ENCODE measurements at regions not wholly inside any gene's neighbourhood (a gene's known extent, or its start where the extent isn't known, plus 50 kb on each side); places are given as distances from the start of the nearest gene placed in this dataset.

DNA sequence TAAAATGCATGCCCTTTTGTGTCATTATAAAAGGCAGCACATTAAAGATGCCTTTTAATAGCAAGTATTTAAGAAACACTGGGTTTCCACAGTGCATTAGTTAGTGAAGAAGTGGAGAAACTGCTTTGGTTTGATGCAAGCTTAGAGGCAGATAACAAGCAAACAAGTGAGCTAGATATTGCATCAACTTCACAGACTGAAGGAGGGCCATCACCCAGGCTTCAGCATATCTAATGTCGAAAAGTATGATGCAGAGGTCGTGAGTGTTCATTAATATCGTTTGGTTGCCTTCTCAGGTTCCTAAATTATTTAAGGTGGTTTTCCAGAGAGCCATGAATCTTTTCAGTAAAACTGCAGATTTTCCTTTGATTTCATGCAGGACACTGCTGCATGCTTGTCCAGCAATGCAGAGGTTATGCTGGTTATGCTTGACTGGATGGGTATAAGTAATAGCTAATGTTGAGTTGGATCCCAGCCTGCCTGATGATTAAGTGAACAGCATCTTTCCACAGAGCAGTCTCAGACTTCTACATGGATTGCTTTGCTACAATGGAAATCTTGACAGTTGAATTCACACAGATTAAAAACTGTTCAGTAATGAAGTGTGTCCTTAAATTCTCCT lies 69.7 kb upstream of the IPO9 start:
- Histone ChIP-seq H3K27ac (ENCODE audit: low read depth, low read length) (no peak overlapping the region), H3K4me2 (ENCODE audit: low read length) (no peak overlapping the region), H3K79me2 (ENCODE audit: insufficient read depth, low read length) (no peaks in the 10 kb centered on the region), H3K9ac (ENCODE audit: low read length) (no peak overlapping the region), H3K9me2 (ENCODE audit: insufficient read depth) (no peaks in the 10 kb centered on the region), H3K4me3 (replicated peaks in 1 of 2; ENCODE audit: low read depth in 1 of 2, low read length in 2 of 2) (no peak overlapping the region), H4K20me1 (ENCODE audit: insufficient read depth) (no peaks in the 10 kb centered on the region), H3K9me3 (ENCODE audit: control insufficient read depth in 1 of 2, insufficient read depth in 1 of 2, low read depth in 1 of 2, low read length in 2 of 2) (no peaks in the 10 kb centered on the region), H3K27me3 (ENCODE audit: insufficient read depth, low read length) (no peaks in the 10 kb centered on the region), H3K36me3 (ENCODE audit: control insufficient read depth in 1 of 2, insufficient read depth in 2 of 2, low read length in 2 of 2) (no peaks in the 10 kb centered on the region), H3K4me1 (ENCODE audit: control insufficient read depth in 1 of 2, insufficient read depth in 2 of 2, low read length in 2 of 2) (peaks cover 0 to 8% of the 10 kb centered on the region in 2 experiments; a peak in 1 of 4 replicates), H2AFZ (ENCODE audit: low read depth, low read length, poor library complexity, severe bottlenecking) (no peak overlapping the region)
- DNase-seq (ENCODE audit: low read depth, low spot score): no peak
- CTCF ChIA-PET: no interaction called here
- RAD21 ChIA-PET (ENCODE audit: low non-redundant PET in 1 of 2, low total read pairs in 2 of 2, uncharacterized antibody in 2 of 2, unreplicated experiment in 2 of 2): no interaction called here
- intact Hi-C loops (cut with micrococcal nuclease): no loop called here
- no peak for ATAC-seq
- TF ChIP-seq RAD21 (IDR thresholded peaks at IDR 0.05; ENCODE audit: low read depth): no peak
- TF ChIP-seq, protein P1, sequence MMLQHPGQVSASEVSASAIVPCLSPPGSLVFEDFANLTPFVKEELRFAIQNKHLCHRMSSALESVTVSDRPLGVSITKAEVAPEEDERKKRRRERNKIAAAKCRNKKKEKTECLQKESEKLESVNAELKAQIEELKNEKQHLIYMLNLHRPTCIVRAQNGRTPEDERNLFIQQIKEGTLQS (IDR thresholded peaks at IDR 0.05): no peak
- TF ChIP-seq SRF (IDR thresholded peaks at IDR 0.05; ENCODE audit: low read depth): no peak
- no peak for TF ChIP-seq YY1 (IDR thresholded peaks at IDR 0.05; ENCODE audit: extremely low read depth, insufficient replicate concordance, low read depth, low read length)
- no peak for TF ChIP-seq EGR1 (IDR thresholded peaks at IDR 0.05; ENCODE audit: low read depth)
- no peak for TF ChIP-seq TCF7L2 (IDR thresholded peaks at IDR 0.05; ENCODE audit: borderline replicate concordance, extremely low read depth, insufficient read depth, insufficient read length)
- TF ChIP-seq CEBPB (IDR thresholded peaks at IDR 0.05; ENCODE audit: low read depth): no peak
- no peak for TF ChIP-seq SP1 (IDR thresholded peaks at IDR 0.05; ENCODE audit: low read depth)
- POLR2A ChIA-PET: no interaction called here
- no TSS peak for BruUV-seq (replicated peaks)

DNA sequence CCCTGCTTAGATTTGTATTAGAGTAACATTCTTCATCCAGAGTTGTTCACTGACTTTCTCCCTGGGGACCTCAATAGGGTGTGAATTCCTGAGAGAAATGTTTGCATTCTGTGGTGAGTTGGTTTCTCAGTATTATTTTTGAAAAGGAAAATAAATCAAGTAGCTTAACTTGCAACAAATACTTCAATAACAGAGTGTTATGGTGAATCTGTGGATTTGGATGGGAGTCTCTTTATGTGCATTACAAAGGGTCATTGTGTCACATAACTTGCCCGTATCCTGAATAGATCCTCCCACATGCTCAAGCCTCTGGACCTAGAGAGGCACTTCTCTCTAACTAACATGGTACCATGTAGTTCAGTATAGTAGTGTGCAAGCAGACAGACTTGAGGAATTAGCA lies 68.4 kb upstream of the IPO9 start:
- no peak overlapping the region for H2AFZ ChIP-seq (ENCODE audit: low read depth, low read length, poor library complexity, severe bottlenecking)
- no peak overlapping the region for H3K4me3 ChIP-seq (replicated peaks in 1 of 2; ENCODE audit: low read depth in 1 of 2, low read length in 2 of 2)
- H3K36me3 ChIP-seq (ENCODE audit: control insufficient read depth in 1 of 2, insufficient read depth in 2 of 2, low read length in 2 of 2): no peaks in the 10 kb centered on the region
- POLR2A ChIA-PET: interaction anchor here (0.7 kb wide), 1 partner anchor 21 kb away, joined by 3 read pairs; no protein-coding TSS in a partner anchor
- RAD21 ChIA-PET (ENCODE audit: low non-redundant PET in 1 of 2, low total read pairs in 2 of 2, uncharacterized antibody in 2 of 2, unreplicated experiment in 2 of 2): no interaction called here
- no peak overlapping the region for H3K27ac ChIP-seq (ENCODE audit: low read depth, low read length)
- no peaks in the 10 kb centered on the region for H3K9me3 ChIP-seq (ENCODE audit: control insufficient read depth in 1 of 2, insufficient read depth in 1 of 2, low read depth in 1 of 2, low read length in 2 of 2)
- no peak for DNase-seq (ENCODE audit: low read depth, low spot score)
- H3K9ac ChIP-seq (ENCODE audit: low read length): no peak overlapping the region
- ATAC-seq: no peak
- no TSS peak for BruUV-seq (replicated peaks)
- H3K27me3 ChIP-seq (ENCODE audit: insufficient read depth, low read length): no peaks in the 10 kb centered on the region
- H3K79me2 ChIP-seq (ENCODE audit: insufficient read depth, low read length): no peaks in the 10 kb centered on the region
- H4K20me1 ChIP-seq (ENCODE audit: insufficient read depth): no peaks in the 10 kb centered on the region
- no peak overlapping the region for H3K4me2 ChIP-seq (ENCODE audit: low read length)
- no peaks in the 10 kb centered on the region for H3K9me2 ChIP-seq (ENCODE audit: insufficient read depth)
- peaks cover 0 to 8% of the 10 kb centered on the region in 2 experiments; a peak in 1 of 4 replicates for H3K4me1 ChIP-seq (ENCODE audit: control insufficient read depth in 1 of 2, insufficient read depth in 2 of 2, low read length in 2 of 2)
- CTCF ChIA-PET: no interaction called here
- intact Hi-C loops (cut with micrococcal nuclease): no loop called here
- TF ChIP-seq CBX3 (IDR thresholded peaks at IDR 0.05; ENCODE audit: low read depth) (no peak), ZNF274 (IDR thresholded peaks at IDR 0.05; ENCODE audit: low read depth, low read length) (no peak), ZFX (IDR thresholded peaks at IDR 0.05) (no peak), YY1 (IDR thresholded peaks at IDR 0.05; ENCODE audit: extremely low read depth, insufficient replicate concordance, low read depth, low read length) (no peak), RAD21 (IDR thresholded peaks at IDR 0.05; ENCODE audit: low read depth) (no peak), SRF (IDR thresholded peaks at IDR 0.05; ENCODE audit: low read depth) (no peak), EZH2phosphoT487 (IDR thresholded peaks at IDR 0.05; ENCODE audit: borderline replicate concordance) (no peak)
- TF ChIP-seq, protein P2, sequence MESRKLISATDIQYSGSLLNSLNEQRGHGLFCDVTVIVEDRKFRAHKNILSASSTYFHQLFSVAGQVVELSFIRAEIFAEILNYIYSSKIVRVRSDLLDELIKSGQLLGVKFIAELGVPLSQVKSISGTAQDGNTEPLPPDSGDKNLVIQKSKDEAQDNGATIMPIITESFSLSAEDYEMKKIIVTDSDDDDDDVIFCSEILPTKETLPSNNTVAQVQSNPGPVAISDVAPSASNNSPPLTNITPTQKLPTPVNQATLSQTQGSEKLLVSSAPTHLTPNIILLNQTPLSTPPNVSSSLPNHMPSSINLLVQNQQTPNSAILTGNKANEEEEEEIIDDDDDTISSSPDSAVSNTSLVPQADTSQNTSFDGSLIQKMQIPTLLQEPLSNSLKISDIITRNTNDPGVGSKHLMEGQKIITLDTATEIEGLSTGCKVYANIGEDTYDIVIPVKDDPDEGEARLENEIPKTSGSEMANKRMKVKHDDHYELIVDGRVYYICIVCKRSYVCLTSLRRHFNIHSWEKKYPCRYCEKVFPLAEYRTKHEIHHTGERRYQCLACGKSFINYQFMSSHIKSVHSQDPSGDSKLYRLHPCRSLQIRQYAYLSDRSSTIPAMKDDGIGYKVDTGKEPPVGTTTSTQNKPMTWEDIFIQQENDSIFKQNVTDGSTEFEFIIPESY (IDR thresholded peaks at IDR 0.05; ENCODE audit: extremely low read depth, insufficient replicate concordance, low read length): no peak
- TF ChIP-seq, protein P3, sequence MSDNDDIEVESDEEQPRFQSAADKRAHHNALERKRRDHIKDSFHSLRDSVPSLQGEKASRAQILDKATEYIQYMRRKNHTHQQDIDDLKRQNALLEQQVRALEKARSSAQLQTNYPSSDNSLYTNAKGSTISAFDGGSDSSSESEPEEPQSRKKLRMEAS (IDR thresholded peaks at IDR 0.05): no peak
- TF ChIP-seq, protein P4, sequence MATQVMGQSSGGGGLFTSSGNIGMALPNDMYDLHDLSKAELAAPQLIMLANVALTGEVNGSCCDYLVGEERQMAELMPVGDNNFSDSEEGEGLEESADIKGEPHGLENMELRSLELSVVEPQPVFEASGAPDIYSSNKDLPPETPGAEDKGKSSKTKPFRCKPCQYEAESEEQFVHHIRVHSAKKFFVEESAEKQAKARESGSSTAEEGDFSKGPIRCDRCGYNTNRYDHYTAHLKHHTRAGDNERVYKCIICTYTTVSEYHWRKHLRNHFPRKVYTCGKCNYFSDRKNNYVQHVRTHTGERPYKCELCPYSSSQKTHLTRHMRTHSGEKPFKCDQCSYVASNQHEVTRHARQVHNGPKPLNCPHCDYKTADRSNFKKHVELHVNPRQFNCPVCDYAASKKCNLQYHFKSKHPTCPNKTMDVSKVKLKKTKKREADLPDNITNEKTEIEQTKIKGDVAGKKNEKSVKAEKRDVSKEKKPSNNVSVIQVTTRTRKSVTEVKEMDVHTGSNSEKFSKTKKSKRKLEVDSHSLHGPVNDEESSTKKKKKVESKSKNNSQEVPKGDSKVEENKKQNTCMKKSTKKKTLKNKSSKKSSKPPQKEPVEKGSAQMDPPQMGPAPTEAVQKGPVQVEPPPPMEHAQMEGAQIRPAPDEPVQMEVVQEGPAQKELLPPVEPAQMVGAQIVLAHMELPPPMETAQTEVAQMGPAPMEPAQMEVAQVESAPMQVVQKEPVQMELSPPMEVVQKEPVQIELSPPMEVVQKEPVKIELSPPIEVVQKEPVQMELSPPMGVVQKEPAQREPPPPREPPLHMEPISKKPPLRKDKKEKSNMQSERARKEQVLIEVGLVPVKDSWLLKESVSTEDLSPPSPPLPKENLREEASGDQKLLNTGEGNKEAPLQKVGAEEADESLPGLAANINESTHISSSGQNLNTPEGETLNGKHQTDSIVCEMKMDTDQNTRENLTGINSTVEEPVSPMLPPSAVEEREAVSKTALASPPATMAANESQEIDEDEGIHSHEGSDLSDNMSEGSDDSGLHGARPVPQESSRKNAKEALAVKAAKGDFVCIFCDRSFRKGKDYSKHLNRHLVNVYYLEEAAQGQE (IDR thresholded peaks at IDR 0.05; ENCODE audit: low read depth): no peak
